Fibroblast of lung (primary cell): ENCODE measurements at regions not wholly inside any gene's neighbourhood (a gene's known extent, or its start where the extent isn't known, plus 50 kb on each side); places are given as distances from the start of the nearest gene placed in this dataset.

Experiments used
- DNase-seq, 2 donors: peaks; one replicate each; pipeline versions ENCODE4 v3.0.0 to v3.0.0-alpha.2; 2010; ENCODE audit warnings: low read depth in 2 of 2
- H2AFZ ChIP-seq: 2 replicates; pipeline ENCODE4 v1.5.1; 2012; ENCODE audit warnings: low read length, control low read depth, inconsistent platforms
- H3K27ac ChIP-seq: 2 replicates; pipeline ENCODE4 v1.5.1; 2011; ENCODE audit warnings: low read length, control low read depth; ENCODE audit not compliant: insufficient read depth
- H3K27me3 ChIP-seq: 2 replicates; pipeline ENCODE4 v1.5.1; 2011; ENCODE audit warnings: mild to moderate bottlenecking, low read length; ENCODE audit not compliant: control insufficient read depth, insufficient read depth
- H3K36me3 ChIP-seq: 2 replicates; pipeline ENCODE4 v1.5.1; 2011; ENCODE audit warnings: low read length; ENCODE audit not compliant: control insufficient read depth, insufficient read depth
- H3K4me1 ChIP-seq: 2 replicates; pipeline ENCODE4 v1.5.1; 2011; ENCODE audit warnings: low read length; ENCODE audit not compliant: control insufficient read depth, insufficient read depth; ENCODE audit errors: extremely low read depth
- H3K4me2 ChIP-seq: 2 replicates; pipeline ENCODE4 v1.5.1; 2011; ENCODE audit warnings: low read length, control low read depth; ENCODE audit not compliant: insufficient read depth; ENCODE audit errors: extremely low read depth
- H3K4me3 ChIP-seq, 4 experiments: fragments of 200-600 bp in 1 of 4; sonication (generic) in 1 of 4; replicated peaks in 1 of 4; 2 replicates each; pipeline ENCODE4 v1.5.1; 2011 to 2016; ENCODE audit warnings: low read length in 4 of 4, low read depth in 3 of 4, mild to moderate bottlenecking in 3 of 4, control low read depth in 2 of 4, inconsistent platforms in 1 of 4, mixed read lengths in 1 of 4; ENCODE audit not compliant: insufficient read depth in 1 of 4; ENCODE audit errors: control extremely low read depth in 1 of 4
- H3K79me2 ChIP-seq: 2 replicates; pipeline ENCODE4 v1.5.1; 2012; ENCODE audit warnings: mild to moderate bottlenecking, low read length, inconsistent platforms; ENCODE audit not compliant: control insufficient read depth, insufficient read depth
- H3K9ac ChIP-seq: 2 replicates; pipeline ENCODE4 v1.5.1; 2011; ENCODE audit warnings: mild to moderate bottlenecking, low read length, control low read depth; ENCODE audit not compliant: insufficient read depth
- H3K9me3 ChIP-seq: 2 replicates; pipeline ENCODE4 v1.5.1; 2012; ENCODE audit warnings: low read depth, low read length; ENCODE audit not compliant: control insufficient read depth, insufficient read depth
- H4K20me1 ChIP-seq: 2 replicates; pipeline ENCODE4 v1.5.1; 2011; ENCODE audit warnings: low read length; ENCODE audit not compliant: control insufficient read depth, insufficient read depth; ENCODE audit errors: extremely low read depth
- CTCF ChIP-seq, 2 donors: IDR thresholded peaks in 1 of 2; conservative IDR thresholded peaks in 1 of 2; 1 replicate in 1 of 2; 2 replicates in 1 of 2; pipeline ENCODE4 v1.5.1; 2011 to 2012; ENCODE audit warnings: low read length in 2 of 2, control low read depth in 1 of 2, inconsistent platforms in 1 of 2, low read depth in 1 of 2, mild to moderate bottlenecking in 1 of 2
- EZH2 ChIP-seq: IDR thresholded peaks from 2 replicates; pipeline ENCODE4 v1.5.1; 2012; ENCODE audit warnings: low read length, control low read depth, mild to moderate bottlenecking; ENCODE audit errors: missing control alignments

GRCh38 chr3:35408882-35409281 is 230.4 kb upstream of the ARPP21 start:
- H3K4me3 ChIP-seq, result no peak overlapping the region
- H4K20me1 ChIP-seq, result no peaks in the 10 kb centered on the region
- H3K9ac ChIP-seq, result no peak overlapping the region
- no peak for TF ChIP-seq CTCF (conservative IDR thresholded peaks at IDR 0.05 in 1 of 2, IDR thresholded peaks at IDR 0.05 in 1 of 2; ENCODE audit: low read depth in 1 of 2, low read length in 2 of 2)
- no peak for TF ChIP-seq EZH2
- H3K27ac ChIP-seq, result no peak overlapping the region
- H3K4me2 ChIP-seq, result no peak overlapping the region
- no peaks in the 10 kb centered on the region for H3K9me3 ChIP-seq
- H3K4me1 ChIP-seq, result no peaks in the 10 kb centered on the region
- no peak for DNase-seq
- H3K36me3 ChIP-seq, result no peaks in the 10 kb centered on the region
- no peaks in the 10 kb centered on the region for H3K27me3 ChIP-seq
- no peaks in the 10 kb centered on the region for H3K79me2 ChIP-seq
- H2AFZ ChIP-seq, result no peak overlapping the region

- Histone ChIP-seq H3K9me3 (no peaks in the 10 kb centered on the region), H3K27ac (no peak overlapping the region), H3K27me3 (no peaks in the 10 kb centered on the region), H3K36me3 (no peaks in the 10 kb centered on the region), H4K20me1 (no peaks in the 10 kb centered on the region), H3K79me2 (no peaks in the 10 kb centered on the region), H3K9ac (no peak overlapping the region), H3K4me2 (no peak overlapping the region), H3K4me3 (no peak overlapping the region), H2AFZ (no peak overlapping the region), H3K4me1 (no peaks in the 10 kb centered on the region)
- no peak for DNase-seq
- TF ChIP-seq CTCF (conservative IDR thresholded peaks at IDR 0.05 in 1 of 2, IDR thresholded peaks at IDR 0.05 in 1 of 2; ENCODE audit: low read depth in 1 of 2, low read length in 2 of 2), result no peak
- no peak for TF ChIP-seq EZH2
Measured at GRCh38 chr3:35409991-35410390, 229.3 kb upstream of the ARPP21 start.

- H3K4me2 ChIP-seq, result no peak overlapping the region
- no peaks in the 10 kb centered on the region for H3K36me3 ChIP-seq
- no peaks in the 10 kb centered on the region for H3K9me3 ChIP-seq
- H3K27me3 ChIP-seq, result no peaks in the 10 kb centered on the region
- no peak for DNase-seq
- H3K79me2 ChIP-seq, result no peaks in the 10 kb centered on the region
- no peak for TF ChIP-seq CTCF (conservative IDR thresholded peaks at IDR 0.05 in 1 of 2, IDR thresholded peaks at IDR 0.05 in 1 of 2; ENCODE audit: low read depth in 1 of 2, low read length in 2 of 2)
- TF ChIP-seq EZH2, result no peak
- H3K27ac ChIP-seq, result no peak overlapping the region
- H3K4me1 ChIP-seq, result no peaks in the 10 kb centered on the region
- no peak overlapping the region for H2AFZ ChIP-seq
- no peak overlapping the region for H3K4me3 ChIP-seq
- no peak overlapping the region for H3K9ac ChIP-seq
- no peaks in the 10 kb centered on the region for H4K20me1 ChIP-seq
Measured at GRCh38 chr3:35413483-35413882, 225.8 kb upstream of the ARPP21 start.
